ENCODE measurements at regions not wholly inside any gene's neighbourhood (a gene's known extent, or its start where the extent isn't known, plus 50 kb on each side); places are given as distances from the start of the nearest gene placed in this dataset.

GRCh38 chr21:43321611-43322010 lies 105.3 kb downstream of the SIK1 start:
- TF ChIP-seq POLR2A (IDR thresholded peaks at IDR 0.05) = no peak
- no peak for TF ChIP-seq CTCF (IDR thresholded peaks at IDR 0.05 in 8 of 11, conservative IDR thresholded peaks at IDR 0.05 in 3 of 11)
- no peak for TF ChIP-seq POLR2AphosphoS5 (IDR thresholded peaks at IDR 0.05)
